Activated CD4-positive, alpha-beta memory T cell treated with anti-CD3 and anti-CD28 coated beads for 36 hours (primary cell): ENCODE measurements at regions not wholly inside any gene's neighbourhood (a gene's known extent, or its start where the extent isn't known, plus 50 kb on each side); places are given as distances from the start of the nearest gene placed in this dataset.
"Not testable (repeated sequence)": the region's sequence is repeated elsewhere in the genome, so short reads cannot be mapped to it uniquely, and the experiment has no call there.

Experiments used
- CTCF ChIA-PET: fragments of 350-600 bp; sonication (Branson Sonifier 250); formaldehyde crosslinking; loops from one replicate; lab custom pipeline; 2021; ENCODE audit warnings: antibody characterized with exemption, inconsistent platforms; lab: Charles Lee
- POLR2A ChIA-PET: fragments of 350-600 bp; sonication (Branson Sonifier 250); formaldehyde crosslinking; loops from one replicate; lab custom pipeline; 2021; ENCODE audit warnings: antibody characterized with exemption; lab: Charles Lee
- DNase-seq: peaks from one replicate; pipeline ENCODE4 v3.0.0-alpha.2; 2020
- H3K27ac Mint-ChIP-seq: one replicate; pipeline ENCODE4 v1.8.0; 2021; ENCODE audit warnings: mixed read lengths
- H3K27me3 Mint-ChIP-seq: one replicate; pipeline ENCODE4 v1.8.0; 2021; ENCODE audit warnings: mixed read lengths
- H3K36me3 Mint-ChIP-seq: one replicate; pipeline ENCODE4 v1.8.0; 2021; ENCODE audit warnings: mixed read lengths
- H3K4me1 Mint-ChIP-seq: one replicate; pipeline ENCODE4 v1.8.0; 2021; ENCODE audit warnings: low read depth, mixed read lengths
- H3K4me3 Mint-ChIP-seq: one replicate; pipeline ENCODE4 v1.8.0; 2021; ENCODE audit warnings: mild to moderate bottlenecking, mixed read lengths
- H3K9me3 Mint-ChIP-seq: one replicate; pipeline ENCODE4 v1.8.0; 2021; ENCODE audit warnings: mixed read lengths
- intact Hi-C: fragments of 100-400 bp; cut with micrococcal nuclease; formaldehyde crosslinking; loops from one replicate; pipeline ENCODE4 v1.15.1; 2023

- ChIA-PET POLR2A (interaction anchor here (0.5 kb wide), 1 partner anchor 899 kb away, joined by 3 read pairs; no protein-coding TSS in a partner anchor), CTCF (no interaction called here)
- Mint-ChIP-seq H3K36me3 (no peaks in the 10 kb centered on the region), H3K4me1 (no peaks in the 10 kb centered on the region), H3K27me3 (no peaks in the 10 kb centered on the region), H3K9me3 (peaks cover 4% of the 10 kb centered on the region), H3K4me3 (no peak overlapping the region), H3K27ac (no peak overlapping the region)
- intact Hi-C loops = no loop called here
- DNase-seq = no peak
Measured at GRCh38 chr14:53628261-53628660, 328.4 kb downstream of the BMP4 start.

GRCh38 chr14:53626761-53627160 lies 329.9 kb downstream of the BMP4 start:
- Mint-ChIP-seq H3K4me3 (no peak overlapping the region), H3K36me3 (no peaks in the 10 kb centered on the region)
- CTCF ChIA-PET = no interaction called here

DNA sequence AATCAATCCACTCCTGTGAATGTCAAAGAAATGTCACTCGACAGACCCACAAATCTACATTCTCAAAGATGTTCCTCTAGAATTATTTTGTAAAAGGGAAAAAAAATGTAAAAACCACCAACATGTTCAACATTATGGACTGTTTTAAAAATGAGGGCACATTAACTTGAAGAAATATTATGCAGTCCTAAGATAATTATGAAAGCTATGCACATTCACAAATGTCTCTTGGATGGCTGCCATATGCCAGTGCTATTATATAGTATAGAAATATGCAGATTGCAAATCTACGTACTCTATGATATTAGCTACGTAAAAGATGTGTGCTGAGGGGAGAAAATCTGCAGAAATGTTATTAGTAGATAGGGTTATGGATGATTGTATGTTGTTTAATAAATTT lies 334.2 kb downstream of the BMP4 start:
- intact Hi-C loops = no loop called here
- ChIA-PET CTCF (no interaction called here), POLR2A (no interaction called here)
- no peak for DNase-seq
- Mint-ChIP-seq H3K27me3 (no peaks in the 10 kb centered on the region), H3K27ac (no peak overlapping the region), H3K4me3 (no peak overlapping the region), H3K4me1 (no peaks in the 10 kb centered on the region), H3K9me3 (peaks cover under 1% of the 10 kb centered on the region), H3K36me3 (no peaks in the 10 kb centered on the region)

More at GRCh38 chr14:53626761-53627160, 329.9 kb downstream of the BMP4 start:
- H3K27me3 Mint-ChIP-seq = no peaks in the 10 kb centered on the region
- no peaks in the 10 kb centered on the region for H3K4me1 Mint-ChIP-seq
- no peak for DNase-seq
- peaks cover 4% of the 10 kb centered on the region for H3K9me3 Mint-ChIP-seq
- intact Hi-C loops = no loop called here
- no peak overlapping the region for H3K27ac Mint-ChIP-seq
- POLR2A ChIA-PET = no interaction called here

DNA sequence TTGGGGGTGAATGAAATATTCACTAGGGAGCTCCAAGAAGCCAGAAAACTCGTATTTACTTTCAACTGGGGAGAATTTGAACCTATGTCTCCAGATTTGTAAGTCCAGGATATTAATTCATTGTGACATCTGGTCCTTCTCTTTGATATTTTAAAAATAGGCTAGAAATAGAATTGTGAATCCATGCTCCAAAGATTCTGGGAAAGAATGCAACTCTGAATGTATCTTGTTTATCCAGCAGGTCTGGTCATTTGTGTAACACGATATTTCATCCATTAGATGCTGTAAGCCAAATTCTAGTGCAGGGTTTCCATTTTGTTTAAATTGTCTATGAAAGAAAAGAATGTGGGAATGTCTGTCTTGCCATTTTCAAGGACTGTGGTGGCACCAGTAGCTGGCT lies 334.7 kb downstream of the BMP4 start:
- intact Hi-C loops = no loop called here
- peaks cover 2% of the 10 kb centered on the region for H3K9me3 Mint-ChIP-seq
- POLR2A ChIA-PET = no interaction called here
- no peaks in the 10 kb centered on the region for H3K4me1 Mint-ChIP-seq
- H3K27ac Mint-ChIP-seq = no peak overlapping the region
- H3K36me3 Mint-ChIP-seq = no peaks in the 10 kb centered on the region
- CTCF ChIA-PET = no interaction called here
- no peak overlapping the region for H3K4me3 Mint-ChIP-seq
- no peaks in the 10 kb centered on the region for H3K27me3 Mint-ChIP-seq
- no peak for DNase-seq

DNA sequence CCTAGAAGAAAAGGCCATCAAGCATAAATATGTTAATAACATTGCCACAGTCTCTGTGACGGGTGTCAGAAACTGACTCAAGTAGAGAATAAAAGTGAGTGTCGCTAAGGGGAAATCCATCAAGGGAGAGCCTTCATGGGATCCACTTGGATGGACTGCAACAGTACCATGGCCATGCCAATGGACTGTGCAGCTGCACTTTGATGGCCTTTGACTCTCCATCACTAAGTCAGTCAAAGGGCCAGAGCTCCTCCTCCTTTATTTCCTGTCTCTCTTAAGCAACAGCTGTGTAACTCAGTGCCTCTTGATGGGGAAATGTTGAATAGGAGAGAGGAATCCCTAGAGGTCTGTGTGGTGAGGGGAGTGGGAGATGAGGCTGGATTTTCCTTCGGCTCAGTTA lies 335.2 kb downstream of the BMP4 start:
- no peaks in the 10 kb centered on the region for H3K36me3 Mint-ChIP-seq
- CTCF ChIA-PET = no interaction called here

GRCh38 chr14:53620890-53621289 lies 335.7 kb downstream of the BMP4 start:
- intact Hi-C loops = no loop called here
- H3K4me1 Mint-ChIP-seq = no peaks in the 10 kb centered on the region
- H3K27ac Mint-ChIP-seq = no peak overlapping the region
- DNase-seq = no peak
- ChIA-PET CTCF (no interaction called here), POLR2A (no interaction called here)
- H3K27me3 Mint-ChIP-seq = no peaks in the 10 kb centered on the region
- H3K9me3 Mint-ChIP-seq = peaks cover 5% of the 10 kb centered on the region
- no peaks in the 10 kb centered on the region for H3K36me3 Mint-ChIP-seq
- no peak overlapping the region for H3K4me3 Mint-ChIP-seq

More for the DNA sequence above, 335.2 kb downstream of the BMP4 start:
- H3K27me3 Mint-ChIP-seq = no peaks in the 10 kb centered on the region
- H3K4me1 Mint-ChIP-seq = no peaks in the 10 kb centered on the region
- peaks cover 5% of the 10 kb centered on the region for H3K9me3 Mint-ChIP-seq
- POLR2A ChIA-PET = no interaction called here
- DNase-seq = no peak
- no peak overlapping the region for H3K4me3 Mint-ChIP-seq
- intact Hi-C loops = no loop called here
- H3K27ac Mint-ChIP-seq = no peak overlapping the region

DNA sequence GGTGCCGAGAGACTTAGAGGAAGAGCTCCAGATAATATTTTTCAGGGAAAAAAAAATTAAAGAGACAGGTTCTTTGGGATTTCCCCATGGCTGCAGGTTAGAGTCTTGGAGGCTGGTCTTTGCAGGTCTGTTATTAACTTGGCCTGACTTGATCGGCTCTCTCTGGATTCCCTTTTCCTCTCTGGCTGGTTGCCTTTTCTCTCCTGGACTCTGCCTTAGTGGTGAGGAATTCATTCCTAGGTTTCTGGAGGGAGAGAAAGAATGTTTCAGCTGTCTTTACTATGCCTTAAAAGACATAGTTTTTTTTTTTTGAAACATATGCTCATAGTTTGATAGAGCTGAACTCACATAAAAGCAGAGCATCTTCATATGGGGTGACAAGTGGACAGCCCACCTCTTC lies 336.3 kb downstream of the BMP4 start:
- intact Hi-C loops = no loop called here
- H3K36me3 Mint-ChIP-seq = no peaks in the 10 kb centered on the region
- H3K4me1 Mint-ChIP-seq = no peaks in the 10 kb centered on the region
- ChIA-PET CTCF (no interaction called here), POLR2A (no interaction called here)
- H3K27ac Mint-ChIP-seq = no peak overlapping the region
- no peak overlapping the region for H3K4me3 Mint-ChIP-seq
- no peak for DNase-seq
- H3K9me3 Mint-ChIP-seq = peaks cover 5% of the 10 kb centered on the region
- H3K27me3 Mint-ChIP-seq = no peaks in the 10 kb centered on the region

- H3K9me3 Mint-ChIP-seq = peaks cover 5% of the 10 kb centered on the region
- no peak overlapping the region for H3K4me3 Mint-ChIP-seq
- intact Hi-C loops = no loop called here
- ChIA-PET POLR2A (no interaction called here), CTCF (no interaction called here)
- DNase-seq = no peak
- H3K4me1 Mint-ChIP-seq = no peaks in the 10 kb centered on the region
- H3K36me3 Mint-ChIP-seq = no peaks in the 10 kb centered on the region
- H3K27ac Mint-ChIP-seq = no peak overlapping the region
- H3K27me3 Mint-ChIP-seq = no peaks in the 10 kb centered on the region
Measured at GRCh38 chr14:53619691-53620231, 336.9 kb downstream of the BMP4 start.

GRCh38 chr14:53616536-53616935 lies 340.1 kb downstream of the BMP4 start:
- POLR2A ChIA-PET, H3K4me1 Mint-ChIP-seq, H3K9me3 Mint-ChIP-seq, intact Hi-C loops, H3K27me3 Mint-ChIP-seq, CTCF ChIA-PET, H3K4me3 Mint-ChIP-seq, H3K27ac Mint-ChIP-seq, DNase-seq, H3K36me3 Mint-ChIP-seq: not testable (repeated sequence)

DNA sequence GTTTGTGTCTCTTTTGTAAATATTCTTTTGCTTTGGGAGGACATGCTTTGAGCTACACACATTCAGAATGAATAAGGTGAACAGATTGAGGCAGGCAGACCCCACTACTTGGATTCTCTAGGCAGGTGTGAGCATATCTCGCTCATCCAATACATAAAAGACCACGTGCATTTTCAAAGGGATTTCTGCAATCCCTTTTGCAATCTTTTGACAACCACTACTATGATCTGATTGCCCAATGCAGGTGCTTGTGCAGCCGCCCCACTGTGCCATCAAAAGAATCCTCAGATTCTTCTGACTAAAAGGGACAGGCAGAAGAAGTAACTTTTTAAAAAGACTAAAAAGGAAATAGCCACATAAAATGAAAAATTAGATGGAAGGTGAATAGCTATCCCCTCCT lies 341.4 kb downstream of the BMP4 start:
- DNase-seq = no peak
- Mint-ChIP-seq H3K27ac (no peak overlapping the region), H3K4me3 (no peak overlapping the region), H3K4me1 (no peaks in the 10 kb centered on the region), H3K9me3 (peaks cover 5% of the 10 kb centered on the region), H3K27me3 (no peaks in the 10 kb centered on the region), H3K36me3 (no peaks in the 10 kb centered on the region)
- ChIA-PET CTCF (no interaction called here), POLR2A (no interaction called here)
- intact Hi-C loops = no loop called here

GRCh38 chr14:53613404-53614253 lies 343.0 kb downstream of the BMP4 start:
- Mint-ChIP-seq H3K27ac (no peak overlapping the region), H3K4me1 (no peaks in the 10 kb centered on the region), H3K4me3 (no peak overlapping the region), H3K27me3 (no peaks in the 10 kb centered on the region), H3K36me3 (no peaks in the 10 kb centered on the region), H3K9me3 (peaks cover 5% of the 10 kb centered on the region)
- POLR2A ChIA-PET = no interaction called here
- DNase-seq = no peak
- CTCF ChIA-PET = no interaction called here
- intact Hi-C loops = no loop called here

DNA sequence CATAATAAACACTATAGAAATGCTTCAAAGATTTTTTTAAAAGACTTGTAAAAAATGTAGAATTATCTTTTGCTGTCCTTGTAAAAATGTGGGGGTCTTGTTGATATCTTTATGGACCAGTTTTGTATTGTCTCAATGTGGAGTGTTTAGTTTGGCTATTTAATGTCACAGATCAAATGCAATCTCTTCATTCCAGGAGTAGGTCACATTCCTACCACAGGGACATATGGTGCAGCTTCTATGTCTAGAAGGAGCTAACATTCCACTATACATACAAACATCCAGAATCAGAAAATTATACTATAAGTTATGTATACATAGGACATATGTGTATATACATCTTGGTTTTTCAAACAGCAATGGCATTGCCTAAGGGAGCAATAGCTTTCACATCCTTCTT lies 345.7 kb downstream of the BMP4 start:
- H3K9me3 Mint-ChIP-seq = no peaks in the 10 kb centered on the region
- ChIA-PET CTCF (no interaction called here), POLR2A (no interaction called here)
- no peak for DNase-seq
- no peak overlapping the region for H3K27ac Mint-ChIP-seq
- H3K4me3 Mint-ChIP-seq = no peak overlapping the region
- H3K4me1 Mint-ChIP-seq = no peaks in the 10 kb centered on the region
- H3K27me3 Mint-ChIP-seq = no peaks in the 10 kb centered on the region
- intact Hi-C loops = no loop called here
- H3K36me3 Mint-ChIP-seq = no peaks in the 10 kb centered on the region

- no peak for DNase-seq
- ChIA-PET POLR2A (no interaction called here), CTCF (no interaction called here)
- H3K27ac Mint-ChIP-seq = no peak overlapping the region
- H3K36me3 Mint-ChIP-seq = no peaks in the 10 kb centered on the region
- H3K9me3 Mint-ChIP-seq = no peaks in the 10 kb centered on the region
- no peak overlapping the region for H3K4me3 Mint-ChIP-seq
- intact Hi-C loops = no loop called here
- H3K27me3 Mint-ChIP-seq = no peaks in the 10 kb centered on the region
- H3K4me1 Mint-ChIP-seq = no peaks in the 10 kb centered on the region
Measured at GRCh38 chr14:53609009-53609408, 347.6 kb downstream of the BMP4 start.
